Testis (tissue), 2 donors: ENCODE measurements at regions not wholly inside any gene's neighbourhood (a gene's known extent, or its start where the extent isn't known, plus 50 kb on each side); places are given as distances from the start of the nearest gene placed in this dataset.

Experiments used
- DNase-seq: peaks from one replicate; pipeline ENCODE4 v3.0.0-alpha.2; 2019
- H3K27ac ChIP-seq, 2 donors: fragments of 200-600 bp; sonication (generic); one replicate each; pipeline ENCODE4 v1.5.1; 2019
- H3K27me3 ChIP-seq: fragments of 200-600 bp; sonication (generic); one replicate; pipeline ENCODE4 v1.5.1; 2019
- H3K36me3 ChIP-seq: fragments of 200-600 bp; sonication (generic); one replicate; pipeline ENCODE4 v1.5.1; 2017; ENCODE audit warnings: low read depth; ENCODE audit errors: missing control alignments
- H3K4me1 ChIP-seq: fragments of 200-600 bp; sonication (generic); one replicate; pipeline ENCODE4 v1.5.1; 2019
- H3K4me3 ChIP-seq, 2 donors: fragments of 200-600 bp; sonication (generic); one replicate each; pipeline ENCODE4 v1.5.1; 2017 to 2019
- H3K9me3 ChIP-seq: fragments of 200-600 bp; sonication (generic); one replicate; pipeline ENCODE4 v1.5.1; 2017
- CTCF ChIP-seq, 3 experiments: fragments of 450-650 bp in 2 of 3; fragments of 200-600 bp in 1 of 3; sonication (generic) in 1 of 3; IDR thresholded peaks; one replicate each; pipeline ENCODE4 v1.5.1; 2016 to 2019; ENCODE audit warnings: antibody characterized with exemption in 3 of 3, mild to moderate bottlenecking in 2 of 3, moderate library complexity in 1 of 3
- POLR2A ChIP-seq: fragments of 450-650 bp; IDR thresholded peaks from one replicate; pipeline ENCODE4 v1.6.1; 2017; ENCODE audit warnings: antibody characterized with exemption, mild to moderate bottlenecking, moderate library complexity
- WGBS, 2 donors: methylation state at CpG; one replicate each; pipeline ENCODE4 v1.1.5; 2018; 5-methylcytosine and 5-hydroxymethylcytosine counted together
- intact Hi-C: fragments of 100-400 bp; cut with DNase I; formaldehyde crosslinking; loops from one replicate; pipeline ENCODE4 v1.15.1; 2023; ENCODE audit warnings: low total_unique reads

GRCh38 chr7:153503093-153503492 is 549.1 kb upstream of the DPP6 start:
- H3K4me3 ChIP-seq: no peak overlapping the region
- no peak for TF ChIP-seq CTCF (IDR thresholded peaks at IDR 0.05)
- no peak for TF ChIP-seq POLR2A
- intact Hi-C loops: no loop called here
- H3K27ac ChIP-seq: no peak overlapping the region
- H3K4me1 ChIP-seq: no peaks in the 10 kb centered on the region
- DNase-seq: no peak
- H3K36me3 ChIP-seq: no peaks in the 10 kb centered on the region
- WGBS, 2 donors: 91 to 92% methylated on average over 5 of the region's 5 CpGs
- H3K9me3 ChIP-seq: no peaks in the 10 kb centered on the region
- H3K27me3 ChIP-seq: no peaks in the 10 kb centered on the region

- intact Hi-C loops: no loop called here
- 58 to 79% methylated on average over 17 of the region's 17 CpGs for WGBS, 2 donors
- no peak overlapping the region for H3K27ac ChIP-seq
Observed at GRCh38 chr7:153504288-153505075, 547.7 kb upstream of the DPP6 start.

DNA sequence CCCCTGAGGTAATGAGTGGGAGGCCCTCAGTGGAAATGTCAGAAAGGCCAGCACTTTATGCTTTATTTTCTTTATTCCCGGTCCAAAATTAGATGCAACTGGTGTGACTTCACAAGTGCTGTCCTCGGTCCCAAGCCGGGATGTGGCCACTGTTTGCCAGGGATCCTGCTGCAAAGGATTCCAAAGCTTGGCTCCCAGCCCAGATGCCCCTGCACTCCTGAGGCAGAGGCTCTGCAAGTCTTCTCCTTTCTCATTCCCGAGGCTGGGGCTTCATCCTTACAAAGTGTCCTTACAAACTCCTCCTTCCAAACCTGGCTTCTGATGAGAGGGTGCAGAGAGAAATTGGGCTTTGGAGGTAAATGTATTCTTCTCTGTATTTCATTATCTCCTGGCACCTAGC is 544.3 kb upstream of the DPP6 start:
- H3K9me3 ChIP-seq: no peaks in the 10 kb centered on the region
- H3K36me3 ChIP-seq: no peaks in the 10 kb centered on the region
- intact Hi-C loops: no loop called here
- H3K27ac ChIP-seq: no peak overlapping the region
- DNase-seq: no peak
- no peak overlapping the region for H3K4me3 ChIP-seq
- H3K4me1 ChIP-seq: no peaks in the 10 kb centered on the region
- WGBS, 2 donors: 50 to 61% methylated on average over 4 of the region's 4 CpGs
- TF ChIP-seq POLR2A (no peak), CTCF (IDR thresholded peaks at IDR 0.05) (no peak)
- no peaks in the 10 kb centered on the region for H3K27me3 ChIP-seq

More at GRCh38 chr7:153504288-153505075, 547.7 kb upstream of the DPP6 start:
- no peaks in the 10 kb centered on the region for H3K36me3 ChIP-seq
- no peak for DNase-seq
- no peaks in the 10 kb centered on the region for H3K9me3 ChIP-seq
- no peaks in the 10 kb centered on the region for H3K27me3 ChIP-seq
- TF ChIP-seq CTCF (IDR thresholded peaks at IDR 0.05): no peak
- no peak for TF ChIP-seq POLR2A
- H3K4me3 ChIP-seq: no peak overlapping the region
- H3K4me1 ChIP-seq: no peaks in the 10 kb centered on the region

DNA sequence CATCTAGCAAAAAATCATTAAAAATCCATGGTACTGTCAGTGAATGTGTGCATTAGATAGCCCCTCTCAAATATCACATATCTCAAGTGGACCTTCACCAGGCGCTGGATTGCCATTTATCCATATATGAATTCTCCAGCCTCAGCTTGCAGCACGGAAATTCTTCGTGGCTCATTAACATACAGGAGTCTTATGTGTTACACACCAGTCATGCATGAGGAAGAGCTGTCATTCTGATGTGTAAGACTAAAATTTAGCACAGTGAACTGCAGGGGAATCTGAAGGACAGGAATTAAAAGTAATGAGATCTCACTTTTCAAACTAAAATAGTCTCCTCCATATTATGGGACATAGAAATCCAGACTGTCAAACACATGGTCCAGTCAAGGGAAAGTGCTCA is 542.4 kb upstream of the DPP6 start:
- no peaks in the 10 kb centered on the region for H3K4me1 ChIP-seq
- intact Hi-C loops: no loop called here
- DNase-seq: no peak
- H3K27me3 ChIP-seq: no peaks in the 10 kb centered on the region
- 65 to 67% methylated on average over 3 of the region's 3 CpGs for WGBS, 2 donors
- no peaks in the 10 kb centered on the region for H3K36me3 ChIP-seq
- H3K9me3 ChIP-seq: no peaks in the 10 kb centered on the region
- no peak overlapping the region for H3K4me3 ChIP-seq
- no peak for TF ChIP-seq POLR2A
- no peak for TF ChIP-seq CTCF (IDR thresholded peaks at IDR 0.05)
- H3K27ac ChIP-seq: no peak overlapping the region

DNA sequence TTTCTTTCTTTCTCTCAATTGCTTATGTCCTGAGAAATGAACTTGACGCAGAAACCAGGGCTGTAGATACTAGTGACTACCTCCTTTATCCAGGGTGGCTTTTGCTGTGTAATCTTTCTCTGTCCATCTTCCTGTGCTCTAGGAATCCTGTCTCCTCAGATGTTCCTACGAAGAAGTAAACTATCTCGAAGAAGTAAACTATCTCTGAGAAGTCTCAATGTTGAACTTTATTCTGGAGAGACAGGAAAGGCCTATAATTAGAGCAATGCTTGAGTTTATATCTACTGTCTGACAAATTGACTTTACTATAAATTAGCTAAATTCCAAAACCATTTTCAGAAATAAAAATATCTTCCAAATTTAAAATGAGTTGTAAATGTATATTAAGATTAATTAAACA is 541.5 kb upstream of the DPP6 start:
- no peak for DNase-seq
- Histone ChIP-seq H3K27me3 (no peaks in the 10 kb centered on the region), H3K27ac (no peak overlapping the region), H3K4me1 (no peaks in the 10 kb centered on the region), H3K4me3 (no peak overlapping the region), H3K9me3 (no peaks in the 10 kb centered on the region), H3K36me3 (no peaks in the 10 kb centered on the region)
- 82 to 86% methylated on average over 3 of the region's 3 CpGs for WGBS, 2 donors
- no peak for TF ChIP-seq CTCF (IDR thresholded peaks at IDR 0.05)
- TF ChIP-seq POLR2A: no peak
- intact Hi-C loops: no loop called here
